ENCODE measurements at regions not wholly inside any gene's neighbourhood (a gene's known extent, or its start where the extent isn't known, plus 50 kb on each side); places are given as distances from the start of the nearest gene placed in this dataset.

GRCh38 chr3:43816372-43816771 lies 125.6 kb downstream of the ABHD5 start:
- Histone ChIP-seq H3K4me2 (ENCODE audit: extremely low read depth, insufficient read depth, low read length) (no peak overlapping the region), H3K36me3 (ENCODE audit: control insufficient read depth, insufficient read depth, low read length) (no peaks in the 10 kb centered on the region), H3K4me1 (ENCODE audit: control insufficient read depth, extremely low read depth, insufficient read depth, low read length) (no peaks in the 10 kb centered on the region), H2AFZ (ENCODE audit: low read length) (no peak overlapping the region), H3K9ac (ENCODE audit: insufficient read depth, low read length) (no peak overlapping the region), H3K4me3 (replicated peaks in 1 of 4; ENCODE audit: control extremely low read depth in 1 of 4, insufficient read depth in 1 of 4, low read depth in 3 of 4, low read length in 4 of 4) (no peak overlapping the region), H3K9me3 (ENCODE audit: control insufficient read depth, insufficient read depth, low read depth, low read length) (no peaks in the 10 kb centered on the region), H3K27me3 (ENCODE audit: control insufficient read depth, insufficient read depth, low read length) (no peaks in the 10 kb centered on the region), H3K27ac (ENCODE audit: insufficient read depth, low read length) (no peak overlapping the region), H4K20me1 (ENCODE audit: control insufficient read depth, extremely low read depth, insufficient read depth, low read length) (no peaks in the 10 kb centered on the region), H3K79me2 (ENCODE audit: control insufficient read depth, insufficient read depth, low read length) (no peaks in the 10 kb centered on the region)
- no peak for TF ChIP-seq CTCF (conservative IDR thresholded peaks at IDR 0.05 in 1 of 2, IDR thresholded peaks at IDR 0.05 in 1 of 2; ENCODE audit: low read depth in 1 of 2, low read length in 2 of 2)
- no peak for TF ChIP-seq EZH2 (IDR thresholded peaks at IDR 0.05; ENCODE audit: low read length, missing control alignments)
- no peak for DNase-seq (ENCODE audit: low read depth in 2 of 2)

GRCh38 chr3:43817064-43817463 lies 126.3 kb downstream of the ABHD5 start:
- TF ChIP-seq EZH2 (IDR thresholded peaks at IDR 0.05; ENCODE audit: low read length, missing control alignments) (no peak), CTCF (conservative IDR thresholded peaks at IDR 0.05 in 1 of 2, IDR thresholded peaks at IDR 0.05 in 1 of 2; ENCODE audit: low read depth in 1 of 2, low read length in 2 of 2) (no peak)
- Histone ChIP-seq H3K9ac (ENCODE audit: insufficient read depth, low read length) (no peak overlapping the region), H3K36me3 (ENCODE audit: control insufficient read depth, insufficient read depth, low read length) (no peaks in the 10 kb centered on the region)

GRCh38 chr3:43817825-43818224 lies 127.1 kb downstream of the ABHD5 start:
- DNase-seq (ENCODE audit: low read depth in 2 of 2): no peak
- H3K36me3 ChIP-seq (ENCODE audit: control insufficient read depth, insufficient read depth, low read length): no peaks in the 10 kb centered on the region
- no peak overlapping the region for H3K27ac ChIP-seq (ENCODE audit: insufficient read depth, low read length)
- no peak overlapping the region for H3K9ac ChIP-seq (ENCODE audit: insufficient read depth, low read length)
- no peaks in the 10 kb centered on the region for H3K27me3 ChIP-seq (ENCODE audit: control insufficient read depth, insufficient read depth, low read length)
- no peaks in the 10 kb centered on the region for H3K9me3 ChIP-seq (ENCODE audit: control insufficient read depth, insufficient read depth, low read depth, low read length)
- H3K4me2 ChIP-seq (ENCODE audit: extremely low read depth, insufficient read depth, low read length): no peak overlapping the region
- no peaks in the 10 kb centered on the region for H4K20me1 ChIP-seq (ENCODE audit: control insufficient read depth, extremely low read depth, insufficient read depth, low read length)
- H3K4me3 ChIP-seq (replicated peaks in 1 of 4; ENCODE audit: control extremely low read depth in 1 of 4, insufficient read depth in 1 of 4, low read depth in 3 of 4, low read length in 4 of 4): no peak overlapping the region
- H2AFZ ChIP-seq (ENCODE audit: low read length): no peak overlapping the region
- H3K79me2 ChIP-seq (ENCODE audit: control insufficient read depth, insufficient read depth, low read length): no peaks in the 10 kb centered on the region
- H3K4me1 ChIP-seq (ENCODE audit: control insufficient read depth, extremely low read depth, insufficient read depth, low read length): no peaks in the 10 kb centered on the region
- no peak for TF ChIP-seq EZH2 (IDR thresholded peaks at IDR 0.05; ENCODE audit: low read length, missing control alignments)
- no peak for TF ChIP-seq CTCF (conservative IDR thresholded peaks at IDR 0.05 in 1 of 2, IDR thresholded peaks at IDR 0.05 in 1 of 2; ENCODE audit: low read depth in 1 of 2, low read length in 2 of 2)

More at GRCh38 chr3:43817064-43817463, 126.3 kb downstream of the ABHD5 start:
- Histone ChIP-seq H3K4me1 (ENCODE audit: control insufficient read depth, extremely low read depth, insufficient read depth, low read length) (no peaks in the 10 kb centered on the region), H3K9me3 (ENCODE audit: control insufficient read depth, insufficient read depth, low read depth, low read length) (no peaks in the 10 kb centered on the region), H3K27me3 (ENCODE audit: control insufficient read depth, insufficient read depth, low read length) (no peaks in the 10 kb centered on the region), H2AFZ (ENCODE audit: low read length) (no peak overlapping the region), H4K20me1 (ENCODE audit: control insufficient read depth, extremely low read depth, insufficient read depth, low read length) (no peaks in the 10 kb centered on the region), H3K27ac (ENCODE audit: insufficient read depth, low read length) (no peak overlapping the region), H3K4me3 (replicated peaks in 1 of 4; ENCODE audit: control extremely low read depth in 1 of 4, insufficient read depth in 1 of 4, low read depth in 3 of 4, low read length in 4 of 4) (no peak overlapping the region), H3K4me2 (ENCODE audit: extremely low read depth, insufficient read depth, low read length) (no peak overlapping the region), H3K79me2 (ENCODE audit: control insufficient read depth, insufficient read depth, low read length) (no peaks in the 10 kb centered on the region)
- no peak for DNase-seq (ENCODE audit: low read depth in 2 of 2)

Data from fibroblast of lung (primary cell).